ENCODE measurements at regions not wholly inside any gene's neighbourhood (a gene's known extent, or its start where the extent isn't known, plus 50 kb on each side); places are given as distances from the start of the nearest gene placed in this dataset.
"Not testable (repeated sequence)": the region's sequence is repeated elsewhere in the genome, so short reads cannot be mapped to it uniquely, and the experiment has no call there.

DNA sequence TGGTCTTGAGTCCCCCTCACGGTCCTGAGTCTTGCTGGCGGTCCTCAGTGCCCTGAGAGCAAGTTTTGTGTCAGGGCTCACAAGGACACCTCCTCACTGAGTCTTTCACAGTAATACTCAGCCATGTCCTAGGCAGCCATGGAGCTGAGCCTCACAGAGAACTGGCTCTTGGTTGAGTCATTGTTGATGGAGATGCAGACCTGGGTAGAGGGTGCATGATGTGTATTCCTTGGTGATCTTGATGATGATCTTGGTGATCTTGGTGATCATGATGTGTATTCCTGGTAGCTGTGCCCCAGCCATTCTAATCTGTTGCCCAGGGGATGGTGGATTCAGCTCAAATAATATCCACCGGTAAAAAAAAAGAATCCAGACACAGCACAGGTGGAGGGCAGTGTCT, 495.4 kb downstream of the TMEM121 start:
- Mint-ChIP-seq H3K4me1 (ENCODE audit: low read depth) (peaks cover 25% of the 10 kb centered on the region), H3K27me3 (ENCODE audit: low read depth) (peaks cover 16% of the 10 kb centered on the region), H3K27ac (no peak overlapping the region), H3K36me3 (ENCODE audit: low read depth) (peaks cover 4% of the 10 kb centered on the region), H3K4me3 (no peak overlapping the region), H3K9me3 (ENCODE audit: insufficient read depth) (peaks cover 5% of the 10 kb centered on the region)
- ChIA-PET CTCF (interaction anchor here (0.6 to 0.7 kb wide), 2 partner anchors 8 to 22 kb away, joined by 3 read pairs; no protein-coding TSS in a partner anchor), POLR2A (no interaction called here)
- ATAC-seq (no peak), DNase-seq (no peak)

DNA sequence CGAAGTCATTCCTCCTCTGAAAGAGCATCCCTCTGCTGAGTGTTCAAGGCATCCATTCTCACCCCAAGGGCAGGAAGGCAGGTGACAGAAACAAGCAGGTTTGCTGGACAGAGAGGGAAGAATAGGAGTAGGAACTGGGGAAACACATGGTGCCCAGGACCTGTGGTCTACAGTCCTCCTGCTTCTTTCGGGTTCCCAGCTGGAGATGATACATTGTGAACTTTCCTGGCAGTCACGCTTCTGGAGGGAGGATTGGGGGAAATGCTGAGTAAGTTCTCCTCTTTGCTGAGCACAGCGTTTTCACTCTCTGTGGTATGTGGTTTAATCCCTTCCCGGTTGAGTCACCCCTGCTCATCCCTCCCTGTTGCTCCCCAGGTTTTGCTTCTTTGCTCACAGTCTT, 496.3 kb downstream of the TMEM121 start:
- POLR2A ChIA-PET; ATAC-seq; H3K4me3 Mint-ChIP-seq; H3K36me3 Mint-ChIP-seq (ENCODE audit: low read depth); H3K27ac Mint-ChIP-seq; H3K9me3 Mint-ChIP-seq (ENCODE audit: insufficient read depth); DNase-seq: not testable (repeated sequence)
- H3K27me3 Mint-ChIP-seq (ENCODE audit: low read depth), result peaks cover 16% of the 10 kb centered on the region
- CTCF ChIA-PET, result interaction anchor here (0.7 kb wide), 1 partner anchor 9 kb away, joined by 3 read pairs; no protein-coding TSS in a partner anchor
- H3K4me1 Mint-ChIP-seq (ENCODE audit: low read depth), result peaks cover 25% of the 10 kb centered on the region

- no peak for ATAC-seq
- Mint-ChIP-seq H3K4me1 (ENCODE audit: low read depth) (peaks cover 25% of the 10 kb centered on the region), H3K27ac (no peak overlapping the region), H3K9me3 (ENCODE audit: insufficient read depth) (peaks cover 5% of the 10 kb centered on the region), H3K36me3 (ENCODE audit: low read depth) (peaks cover 4% of the 10 kb centered on the region), H3K4me3 (no peak overlapping the region), H3K27me3 (ENCODE audit: low read depth) (peaks cover 19% of the 10 kb centered on the region)
- ChIA-PET POLR2A (no interaction called here), CTCF (interaction anchor here (1.4 to 2.7 kb wide), 2 partner anchors 10 to 12 kb away, joined by 5 to 17 read pairs; no protein-coding TSS in a partner anchor)
- no peak for DNase-seq
Measured at GRCh38 chr14:106023411-106023810, 497.0 kb downstream of the TMEM121 start.

- CTCF ChIA-PET, result interaction anchor here (0.7 to 2.7 kb wide), 11 partner anchors 11 to 33 kb away, joined by 3 to 17 read pairs (median 4); no protein-coding TSS in a partner anchor
- DNase-seq (peak; percentile 69), ATAC-seq (peak; percentile 94)
- Mint-ChIP-seq H3K9me3 (ENCODE audit: insufficient read depth) (peaks cover 5% of the 10 kb centered on the region), H3K4me3 (no peak overlapping the region), H3K4me1 (ENCODE audit: low read depth) (peaks cover 25% of the 10 kb centered on the region), H3K27ac (peak overlapping the region; percentile 51), H3K27me3 (ENCODE audit: low read depth) (peaks cover 15% of the 10 kb centered on the region), H3K36me3 (ENCODE audit: low read depth) (peaks cover 4% of the 10 kb centered on the region)
- POLR2A ChIA-PET, result interaction anchor here (1.2 kb wide), 1 partner anchor 20 kb away, joined by 5 read pairs; no protein-coding TSS in a partner anchor
Measured at GRCh38 chr14:106024983-106025604, 498.7 kb downstream of the TMEM121 start.

- DNase-seq, result no peak
- ChIA-PET POLR2A (no interaction called here), CTCF (interaction anchor here (1.0 to 2.7 kb wide), 6 partner anchors 10 to 19 kb away, joined by 3 to 17 read pairs (median 4); no protein-coding TSS in a partner anchor)
- no peak overlapping the region for H3K27ac Mint-ChIP-seq
- H3K27me3 Mint-ChIP-seq (ENCODE audit: low read depth), result peaks cover 10% of the 10 kb centered on the region
- H3K4me3 Mint-ChIP-seq, result no peak overlapping the region
- H3K9me3 Mint-ChIP-seq (ENCODE audit: insufficient read depth), result peaks cover 5% of the 10 kb centered on the region
- peaks cover 25% of the 10 kb centered on the region for H3K4me1 Mint-ChIP-seq (ENCODE audit: low read depth)
- H3K36me3 Mint-ChIP-seq (ENCODE audit: low read depth), result peaks cover 4% of the 10 kb centered on the region
- no peak for ATAC-seq
Measured at GRCh38 chr14:106026026-106026425, 499.6 kb downstream of the TMEM121 start.

- H3K9me3 Mint-ChIP-seq (ENCODE audit: insufficient read depth); H3K27ac Mint-ChIP-seq; H3K36me3 Mint-ChIP-seq (ENCODE audit: low read depth); DNase-seq; ATAC-seq; POLR2A ChIA-PET; H3K4me3 Mint-ChIP-seq; H3K27me3 Mint-ChIP-seq (ENCODE audit: low read depth): not testable (repeated sequence)
- H3K4me1 Mint-ChIP-seq (ENCODE audit: low read depth), result peaks cover 21% of the 10 kb centered on the region
- CTCF ChIA-PET, result interaction anchor here (1.4 to 3.2 kb wide), 3 partner anchors 15 to 26 kb away, joined by 3 to 11 read pairs (median 7); no protein-coding TSS in a partner anchor
Measured at GRCh38 chr14:106027759-106028158, 501.4 kb downstream of the TMEM121 start.

GRCh38 chr14:106029959-106030358, 503.6 kb downstream of the TMEM121 start:
- Mint-ChIP-seq H3K27ac (no peak overlapping the region), H3K4me1 (ENCODE audit: low read depth) (peaks cover 10% of the 10 kb centered on the region), H3K9me3 (ENCODE audit: insufficient read depth) (no peaks in the 10 kb centered on the region), H3K36me3 (ENCODE audit: low read depth) (no peaks in the 10 kb centered on the region), H3K4me3 (no peak overlapping the region), H3K27me3 (ENCODE audit: low read depth) (peaks cover 6% of the 10 kb centered on the region)
- ATAC-seq (no peak), DNase-seq (no peak)
- ChIA-PET POLR2A (no interaction called here), CTCF (interaction anchor here (2.5 to 3.2 kb wide), 2 partner anchors 16 to 19 kb away, joined by 10 to 11 read pairs; no protein-coding TSS in a partner anchor)

GRCh38 chr14:106037380-106037779, 511.0 kb downstream of the TMEM121 start:
- Mint-ChIP-seq H3K9me3 (ENCODE audit: insufficient read depth) (no peaks in the 10 kb centered on the region), H3K4me3 (no peak overlapping the region), H3K27me3 (ENCODE audit: low read depth) (peaks cover 13% of the 10 kb centered on the region), H3K4me1 (ENCODE audit: low read depth) (peaks cover 7% of the 10 kb centered on the region), H3K27ac (no peak overlapping the region), H3K36me3 (ENCODE audit: low read depth) (no peaks in the 10 kb centered on the region)
- CTCF ChIA-PET, result interaction anchor here (0.6 to 2.2 kb wide), 6 partner anchors 11 to 92 kb away, joined by 3 to 10 read pairs (median 4); no protein-coding TSS in a partner anchor
- ATAC-seq, result no peak
- POLR2A ChIA-PET, result no interaction called here
- DNase-seq, result no peak

- DNase-seq, result no peak
- H3K27ac Mint-ChIP-seq, result peak overlapping the region; percentile 39
- peaks cover 19% of the 10 kb centered on the region for H3K27me3 Mint-ChIP-seq (ENCODE audit: low read depth)
- ATAC-seq, result no peak
- H3K9me3 Mint-ChIP-seq (ENCODE audit: insufficient read depth), result no peaks in the 10 kb centered on the region
- ChIA-PET POLR2A (no interaction called here), CTCF (interaction anchor here (1.6 to 2.9 kb wide), 3 partner anchors 9 to 56 kb away, joined by 5 to 7 read pairs (median 6); no protein-coding TSS in a partner anchor)
- H3K36me3 Mint-ChIP-seq (ENCODE audit: low read depth), result no peaks in the 10 kb centered on the region
- H3K4me3 Mint-ChIP-seq, result no peak overlapping the region
- H3K4me1 Mint-ChIP-seq (ENCODE audit: low read depth), result peaks cover 7% of the 10 kb centered on the region
Measured at GRCh38 chr14:106038263-106038662, 511.9 kb downstream of the TMEM121 start.

DNA sequence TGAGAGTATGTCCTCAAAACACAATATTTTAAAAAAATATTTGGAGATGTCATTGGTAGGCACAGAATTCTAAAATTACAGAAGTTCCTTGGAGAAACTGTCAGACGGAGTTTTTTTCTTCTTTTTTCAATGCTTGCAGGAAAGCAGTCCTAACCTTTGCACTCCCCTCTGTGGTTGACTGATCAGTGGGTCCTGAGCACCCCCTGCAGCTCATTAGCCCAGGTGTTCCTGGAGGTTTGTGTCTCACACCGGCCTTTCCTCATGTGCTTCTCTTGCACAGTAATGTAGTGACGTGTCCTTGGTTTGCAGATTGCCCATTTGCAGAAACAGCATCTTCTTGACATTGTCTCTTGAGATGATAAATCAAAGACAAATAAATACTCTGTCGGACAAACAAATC, 513.0 kb downstream of the TMEM121 start:
- H3K4me3 Mint-ChIP-seq, result no peak overlapping the region
- no peak overlapping the region for H3K27ac Mint-ChIP-seq

GRCh38 chr14:106044515-106044914, 518.1 kb downstream of the TMEM121 start:
- Mint-ChIP-seq H3K4me3 (no peak overlapping the region), H3K9me3 (ENCODE audit: insufficient read depth) (no peaks in the 10 kb centered on the region), H3K27ac (no peak overlapping the region), H3K36me3 (ENCODE audit: low read depth) (no peaks in the 10 kb centered on the region), H3K27me3 (ENCODE audit: low read depth) (peaks cover 33% of the 10 kb centered on the region), H3K4me1 (ENCODE audit: low read depth) (peaks cover 8% of the 10 kb centered on the region)
- ATAC-seq, result no peak
- ChIA-PET POLR2A (no interaction called here), CTCF (interaction anchor here (0.7 to 3.3 kb wide), 9 partner anchors 9 to 330 kb away, joined by 3 to 30 read pairs (median 13); no protein-coding TSS in a partner anchor)
- no peak for DNase-seq

More for the DNA sequence above, 513.0 kb downstream of the TMEM121 start:
- H3K27me3 Mint-ChIP-seq (ENCODE audit: low read depth), result peaks cover 22% of the 10 kb centered on the region
- no peaks in the 10 kb centered on the region for H3K36me3 Mint-ChIP-seq (ENCODE audit: low read depth)
- H3K4me1 Mint-ChIP-seq (ENCODE audit: low read depth), result peaks cover 7% of the 10 kb centered on the region
- ATAC-seq, result peak; percentile 85
- H3K9me3 Mint-ChIP-seq (ENCODE audit: insufficient read depth), result no peaks in the 10 kb centered on the region
- DNase-seq, result peak; percentile 78
- CTCF ChIA-PET, result interaction anchor here (0.7 to 2.9 kb wide), 10 partner anchors 11 to 483 kb away, joined by 3 to 24 read pairs (median 6); no protein-coding TSS in a partner anchor
- POLR2A ChIA-PET, result no interaction called here

GRCh38 chr14:106044949-106045596, 518.7 kb downstream of the TMEM121 start:
- Mint-ChIP-seq H3K9me3 (ENCODE audit: insufficient read depth) (no peaks in the 10 kb centered on the region), H3K36me3 (ENCODE audit: low read depth) (no peaks in the 10 kb centered on the region), H3K4me1 (ENCODE audit: low read depth) (peaks cover 6% of the 10 kb centered on the region), H3K27ac (no peak overlapping the region), H3K4me3 (no peak overlapping the region), H3K27me3 (ENCODE audit: low read depth) (peaks cover 34% of the 10 kb centered on the region)
- ATAC-seq (peak; percentile 100), DNase-seq (peak; percentile 91)
- ChIA-PET POLR2A (no interaction called here), CTCF (interaction anchor here (0.6 to 3.3 kb wide), 21 partner anchors 9 to 720 kb away, joined by 3 to 30 read pairs (median 6); no protein-coding TSS in a partner anchor)

Measured in activated CD8-positive, alpha-beta T cell treated with anti-CD3 and anti-CD28 coated beads, Interleukin-2, amount 10 ng/mL, durations not matched to agents 7 days and 5 days (primary cell).